BLaER1 (cell line): ENCODE measurements at regions not wholly inside any gene's neighbourhood (a gene's known extent, or its start where the extent isn't known, plus 50 kb on each side); places are given as distances from the start of the nearest gene placed in this dataset.

ENCODE experiments used
- H3K27ac ChIP-seq: shearing (Covaris generic); formaldehyde crosslinking; 2 replicates; pipeline ENCODE4 v1.8.1; 2022
- H3K27me3 ChIP-seq: shearing (Covaris generic); formaldehyde crosslinking; 2 replicates; pipeline ENCODE4 v1.8.1; 2022
- H3K36me3 ChIP-seq: shearing (Covaris generic); formaldehyde crosslinking; 2 replicates; pipeline ENCODE4 v1.8.1; 2022
- H3K4me1 ChIP-seq: shearing (Covaris generic); formaldehyde crosslinking; 2 replicates; pipeline ENCODE4 v1.8.1; 2022
- H3K4me2 ChIP-seq: shearing (Covaris generic); formaldehyde crosslinking; 2 replicates; pipeline ENCODE4 v1.8.1; 2022
- H3K4me3 ChIP-seq: shearing (Covaris generic); formaldehyde crosslinking; 2 replicates; pipeline ENCODE4 v1.8.1; 2022
- H3K9ac ChIP-seq: shearing (Covaris generic); formaldehyde crosslinking; 2 replicates; pipeline ENCODE4 v1.8.1; 2022
- H3K9me3 ChIP-seq: shearing (Covaris generic); formaldehyde crosslinking; 2 replicates; pipeline ENCODE4 v1.8.1; 2022
- H4K20me1 ChIP-seq: shearing (Covaris generic); formaldehyde crosslinking; 2 replicates; pipeline ENCODE4 v1.8.1; 2022
- Cebpa-rat ChIP-seq: shearing (Covaris generic); IDR thresholded peaks from 2 replicates; pipeline ENCODE4 v1.8.1; 2022

- H3K4me1 ChIP-seq, result peaks cover 17% of the 10 kb centered on the region
- no peak overlapping the region for H3K4me3 ChIP-seq
- H4K20me1 ChIP-seq, result no peaks in the 10 kb centered on the region
- H3K4me2 ChIP-seq, result no peak overlapping the region
- H3K27ac ChIP-seq, result no peak overlapping the region
- no peak for TF ChIP-seq Cebpa-rat
- no peak overlapping the region for H3K9ac ChIP-seq
- no peaks in the 10 kb centered on the region for H3K36me3 ChIP-seq
- H3K9me3 ChIP-seq, result no peaks in the 10 kb centered on the region
- H3K27me3 ChIP-seq, result no peaks in the 10 kb centered on the region
Measured at GRCh38 chr12:27382924-27383323, 50.3 kb downstream of the BMAL2 start.

- Histone ChIP-seq H3K27me3 (no peaks in the 10 kb centered on the region), H3K4me2 (no peak overlapping the region), H3K27ac (no peak overlapping the region), H3K9me3 (no peaks in the 10 kb centered on the region), H3K36me3 (no peaks in the 10 kb centered on the region), H4K20me1 (no peaks in the 10 kb centered on the region), H3K4me3 (no peak overlapping the region), H3K4me1 (peaks cover 17% of the 10 kb centered on the region), H3K9ac (no peak overlapping the region)
- no peak for TF ChIP-seq Cebpa-rat
Measured at GRCh38 chr12:27383429-27384260, 51.0 kb downstream of the BMAL2 start.

GRCh38 chr12:27384261-27384590 is 51.6 kb downstream of the BMAL2 start:
- no peak overlapping the region for H3K9ac ChIP-seq
- no peaks in the 10 kb centered on the region for H3K9me3 ChIP-seq
- H4K20me1 ChIP-seq, result no peaks in the 10 kb centered on the region
- peaks cover 17% of the 10 kb centered on the region for H3K4me1 ChIP-seq
- TF ChIP-seq Cebpa-rat, result no peak
- H3K27ac ChIP-seq, result no peak overlapping the region
- no peaks in the 10 kb centered on the region for H3K36me3 ChIP-seq
- H3K4me3 ChIP-seq, result no peak overlapping the region
- no peaks in the 10 kb centered on the region for H3K27me3 ChIP-seq
- no peak overlapping the region for H3K4me2 ChIP-seq

DNA sequence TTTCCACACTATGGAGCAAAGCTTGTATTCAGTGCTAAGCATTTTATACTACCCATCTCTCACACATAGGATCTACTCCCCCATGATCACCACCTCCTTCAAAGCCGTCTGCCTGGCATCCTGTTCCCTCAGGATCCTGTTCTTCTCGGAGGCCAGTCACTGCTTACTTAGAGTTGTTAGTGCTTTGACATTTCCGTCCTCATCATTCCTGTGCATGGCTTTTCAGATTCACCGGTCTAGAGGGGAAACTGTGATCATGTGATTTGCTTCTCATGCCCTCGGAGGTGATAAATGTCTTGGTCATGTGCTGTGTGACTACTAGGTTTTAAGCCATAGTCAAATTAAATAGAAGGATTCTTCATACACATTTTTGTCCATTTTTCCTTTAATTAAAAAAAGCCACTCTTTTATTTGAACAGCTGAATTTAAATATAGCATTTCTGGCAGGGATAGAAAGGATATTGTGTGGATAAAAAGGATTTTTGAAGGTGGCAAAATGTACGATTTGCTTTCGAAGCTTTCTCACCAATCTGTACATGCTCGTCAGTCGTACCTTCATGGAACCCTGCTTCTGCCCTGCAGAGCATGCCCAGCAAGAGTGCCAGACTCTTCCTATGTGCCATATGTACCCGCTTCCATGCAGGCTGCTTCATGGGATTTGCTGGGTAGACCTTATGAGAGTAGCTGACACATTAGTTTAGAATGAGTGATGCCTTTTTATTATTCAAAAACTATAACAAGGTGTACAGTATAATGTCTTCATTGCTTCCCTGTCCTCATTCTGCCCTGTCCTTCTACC is 53.3 kb downstream of the BMAL2 start:
- Histone ChIP-seq H3K4me3 (no peak overlapping the region), H3K36me3 (no peaks in the 10 kb centered on the region), H3K9ac (no peak overlapping the region), H4K20me1 (no peaks in the 10 kb centered on the region), H3K27me3 (no peaks in the 10 kb centered on the region), H3K4me1 (peaks cover 17% of the 10 kb centered on the region), H3K27ac (no peak overlapping the region), H3K9me3 (no peaks in the 10 kb centered on the region), H3K4me2 (0 out of 2 replicates have a peak overlapping the region, but pooled peaks have one; percentile 2)
- TF ChIP-seq Cebpa-rat, result no peak

DNA sequence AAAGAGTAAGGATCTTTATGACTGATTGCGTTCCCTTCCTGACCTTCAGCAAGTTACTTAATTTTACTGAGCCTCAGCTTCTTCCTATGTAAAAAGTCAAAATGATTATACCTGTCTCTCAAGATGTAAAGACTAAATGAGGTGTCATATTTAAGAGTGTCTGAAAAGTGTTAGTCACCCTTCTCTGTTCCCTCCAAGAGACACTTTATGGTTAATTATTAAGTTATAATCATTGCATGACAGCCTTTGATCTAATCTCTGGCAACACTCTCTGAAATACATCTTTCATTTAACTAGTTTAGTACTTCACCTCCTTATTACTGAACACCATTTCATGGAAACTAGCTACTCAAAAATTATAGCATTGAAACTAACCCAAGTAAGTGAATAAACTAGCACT is 54.8 kb downstream of the BMAL2 start:
- no peak overlapping the region for H3K4me3 ChIP-seq
- no peak for TF ChIP-seq Cebpa-rat
- no peak overlapping the region for H3K4me2 ChIP-seq

GRCh38 chr12:27388650-27389049 is 56.0 kb downstream of the BMAL2 start:
- Histone ChIP-seq H4K20me1 (no peaks in the 10 kb centered on the region), H3K9me3 (no peaks in the 10 kb centered on the region)

More for the DNA sequence above, 54.8 kb downstream of the BMAL2 start:
- H3K9ac ChIP-seq, result no peak overlapping the region
- peaks cover 10% of the 10 kb centered on the region for H3K4me1 ChIP-seq
- H3K27ac ChIP-seq, result no peak overlapping the region
- no peaks in the 10 kb centered on the region for H3K36me3 ChIP-seq
- no peaks in the 10 kb centered on the region for H3K27me3 ChIP-seq
- no peaks in the 10 kb centered on the region for H3K9me3 ChIP-seq
- no peaks in the 10 kb centered on the region for H4K20me1 ChIP-seq

GRCh38 chr12:27394676-27395075 is 51.9 kb upstream of the SMCO2 start:
- Histone ChIP-seq H3K9ac (no peak overlapping the region), H3K4me3 (no peak overlapping the region), H3K9me3 (no peaks in the 10 kb centered on the region), H4K20me1 (no peaks in the 10 kb centered on the region), H3K4me1 (no peaks in the 10 kb centered on the region), H3K36me3 (no peaks in the 10 kb centered on the region), H3K27ac (no peak overlapping the region), H3K4me2 (no peak overlapping the region), H3K27me3 (no peaks in the 10 kb centered on the region)
- TF ChIP-seq Cebpa-rat, result no peak

More at GRCh38 chr12:27388650-27389049, 56.0 kb downstream of the BMAL2 start:
- Histone ChIP-seq H3K4me2 (no peak overlapping the region), H3K4me1 (peaks cover 8% of the 10 kb centered on the region), H3K9ac (no peak overlapping the region), H3K4me3 (no peak overlapping the region), H3K36me3 (no peaks in the 10 kb centered on the region), H3K27me3 (no peaks in the 10 kb centered on the region), H3K27ac (no peak overlapping the region)
- no peak for TF ChIP-seq Cebpa-rat

DNA sequence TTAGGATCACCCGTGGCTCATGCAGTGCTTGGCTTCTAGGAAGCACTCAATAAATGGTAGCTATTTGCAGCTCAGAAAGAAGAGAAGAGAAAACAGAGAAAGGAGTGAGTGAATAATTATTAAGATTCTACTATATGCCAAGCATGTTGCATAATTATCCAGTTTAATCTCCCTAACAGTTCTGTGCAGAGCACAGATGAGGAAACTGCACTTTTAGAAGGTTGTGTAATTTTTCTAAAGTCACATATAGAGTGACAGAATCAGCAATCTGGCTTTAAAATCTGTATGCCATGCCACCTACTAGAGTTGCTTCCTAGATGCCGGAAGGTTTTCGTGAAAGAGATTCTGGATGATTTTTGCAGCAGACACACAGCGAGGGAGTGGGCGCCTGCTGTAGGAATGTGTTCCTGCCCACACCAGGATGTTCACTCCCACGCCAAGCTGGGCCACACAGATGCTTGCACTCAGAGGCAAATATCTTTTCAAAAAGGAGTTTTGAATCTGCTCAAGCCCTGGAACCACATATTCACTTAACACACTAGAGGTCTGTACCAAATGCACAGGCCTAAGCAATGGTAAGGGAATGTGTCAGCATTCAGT is 50.2 kb upstream of the SMCO2 start:
- H4K20me1 ChIP-seq, result no peaks in the 10 kb centered on the region
- no peak overlapping the region for H3K4me3 ChIP-seq
- TF ChIP-seq Cebpa-rat, result no peak
- no peak overlapping the region for H3K27ac ChIP-seq
- H3K4me2 ChIP-seq, result no peak overlapping the region
- H3K36me3 ChIP-seq, result no peaks in the 10 kb centered on the region
- H3K9ac ChIP-seq, result no peak overlapping the region
- no peaks in the 10 kb centered on the region for H3K9me3 ChIP-seq
- H3K27me3 ChIP-seq, result no peaks in the 10 kb centered on the region
- no peaks in the 10 kb centered on the region for H3K4me1 ChIP-seq
